ENCODE measurements at regions not wholly inside any gene's neighbourhood (a gene's known extent, or its start where the extent isn't known, plus 50 kb on each side); places are given as distances from the start of the nearest gene placed in this dataset.
A peak's percentile ranks its signal among the peaks of the same experiment; 100 is the strongest.
"Not testable (repeated sequence)": the region's sequence is repeated elsewhere in the genome, so short reads cannot be mapped to it uniquely, and the experiment has no call there.

- DNase-seq (ENCODE audit: low spot score): no peak
Measured at GRCh38 chr7:17558135-17558534, 259.7 kb downstream of the AHR start.

GRCh38 chr7:17558558-17559332 lies 260.3 kb downstream of the AHR start:
- DNase-seq (ENCODE audit: low spot score): no peak

GRCh38 chr7:17559388-17559787 lies 260.9 kb downstream of the AHR start:
- no peak for DNase-seq (ENCODE audit: low spot score)

- no peak for DNase-seq (ENCODE audit: low spot score)
Measured at GRCh38 chr7:17560516-17560915, 262.1 kb downstream of the AHR start.

- DNase-seq (ENCODE audit: low spot score): no peak
Measured at GRCh38 chr7:17560966-17561365, 262.5 kb downstream of the AHR start.

GRCh38 chr7:17564678-17565212 lies 266.3 kb downstream of the AHR start:
- DNase-seq (ENCODE audit: low spot score): peak; percentile 78

GRCh38 chr7:17580141-17580540 lies 281.7 kb downstream of the AHR start:
- DNase-seq (ENCODE audit: low spot score): peak; percentile 37

- DNase-seq (ENCODE audit: low spot score): no peak
Measured at GRCh38 chr7:17580856-17581255, 282.4 kb downstream of the AHR start.

GRCh38 chr7:17581301-17581700 lies 282.8 kb downstream of the AHR start:
- no peak for DNase-seq (ENCODE audit: low spot score)

GRCh38 chr7:17582696-17583095 lies 284.2 kb downstream of the AHR start:
- not testable (repeated sequence) for DNase-seq (ENCODE audit: low spot score)

- no peak for DNase-seq (ENCODE audit: low spot score)
Measured at GRCh38 chr7:17583786-17584185, 285.3 kb downstream of the AHR start.

GRCh38 chr7:17584822-17585221 lies 286.4 kb downstream of the AHR start:
- peak; percentile 19 for DNase-seq (ENCODE audit: low spot score)

- no peak for DNase-seq (ENCODE audit: low spot score)
Measured at GRCh38 chr7:17586711-17587110, 288.3 kb downstream of the AHR start.

GRCh38 chr7:17588730-17589129 lies 290.3 kb downstream of the AHR start:
- no peak for DNase-seq (ENCODE audit: low spot score)

- DNase-seq (ENCODE audit: low spot score): no peak
Measured at GRCh38 chr7:17589671-17590070, 291.2 kb downstream of the AHR start.

- no peak for DNase-seq (ENCODE audit: low spot score)
Measured at GRCh38 chr7:17590221-17590620, 291.8 kb downstream of the AHR start.

GRCh38 chr7:17593819-17594419 lies 295.5 kb downstream of the AHR start:
- DNase-seq (ENCODE audit: low spot score): no peak

GRCh38 chr7:17595546-17595945 lies 297.1 kb downstream of the AHR start:
- no peak for DNase-seq (ENCODE audit: low spot score)

- DNase-seq (ENCODE audit: low spot score): no peak
Measured at GRCh38 chr7:17598305-17598704, 299.9 kb downstream of the AHR start.

GRCh38 chr7:17598846-17599245 lies 300.4 kb downstream of the AHR start:
- DNase-seq (ENCODE audit: low spot score): peak; percentile 64

GRCh38 chr7:17599733-17600339 lies 301.4 kb downstream of the AHR start:
- no peak for DNase-seq (ENCODE audit: low spot score)

GRCh38 chr7:17600340-17600752 lies 301.9 kb downstream of the AHR start:
- DNase-seq (ENCODE audit: low spot score): peak; percentile 98

- DNase-seq (ENCODE audit: low spot score): no peak
Measured at GRCh38 chr7:17601921-17602320, 303.5 kb downstream of the AHR start.
